IPS DF 4.7 (cell line): ENCODE measurements at regions not wholly inside any gene's neighbourhood (a gene's known extent, or its start where the extent isn't known, plus 50 kb on each side); places are given as distances from the start of the nearest gene placed in this dataset.

ENCODE experiments used
- DNase-seq: peaks from one replicate; pipeline ENCODE4 v3.0.0-alpha.2; 2013; ENCODE audit warnings: low spot score; ENCODE audit errors: extremely low read depth

- DNase-seq = no peak
Measured at GRCh38 chr6:130761286-130761685, 65.9 kb upstream of the SMLR1 start.

DNA sequence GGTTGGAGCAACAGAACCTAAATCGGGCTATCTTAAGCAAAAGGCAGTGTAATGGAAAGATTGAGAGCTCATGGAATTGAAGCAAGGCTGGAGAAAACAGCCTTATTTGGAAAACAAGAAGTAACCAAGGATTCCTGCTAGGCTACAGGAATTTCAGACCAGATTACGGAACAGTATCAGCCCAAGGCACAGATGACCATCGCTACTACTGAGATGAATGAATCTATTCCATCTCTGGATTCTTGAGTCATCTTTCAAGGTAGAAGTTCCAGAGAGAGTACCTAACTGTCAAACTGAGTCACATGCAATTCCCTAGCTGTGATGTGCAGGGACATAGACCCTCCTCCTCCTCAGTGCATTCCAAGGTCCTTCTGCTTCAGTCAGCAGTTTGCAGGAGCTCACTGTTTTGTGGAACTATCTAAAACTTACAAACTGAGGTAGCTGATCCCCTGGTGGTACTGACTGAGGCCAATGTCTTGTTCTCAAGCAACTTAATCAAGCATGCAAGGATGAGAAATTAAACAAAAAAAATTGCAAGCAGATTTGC lies 62.0 kb upstream of the SMLR1 start:
- DNase-seq = no peak

GRCh38 chr6:130766239-130767144 lies 60.7 kb upstream of the SMLR1 start:
- DNase-seq = no peak

DNA sequence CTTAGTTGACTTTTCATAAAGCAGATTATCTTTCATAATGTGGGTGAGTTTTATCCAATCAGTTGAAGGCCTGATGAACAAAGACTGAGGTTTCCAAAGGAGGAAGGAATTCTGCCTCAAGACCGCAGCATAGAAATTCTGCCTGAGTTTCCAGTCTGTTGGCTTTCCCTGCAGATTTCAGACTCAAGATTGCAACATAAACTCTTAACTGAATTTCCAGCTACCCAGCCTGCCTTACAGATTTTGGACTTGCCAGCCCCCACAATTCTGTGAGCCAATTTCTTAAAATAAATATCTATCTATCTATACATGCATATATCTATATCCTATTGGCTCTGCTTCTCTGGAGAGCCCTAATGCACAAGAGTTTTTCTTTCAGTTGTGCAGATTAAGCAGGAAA lies 57.3 kb upstream of the SMLR1 start:
- DNase-seq = no peak

GRCh38 chr6:130771741-130772140 lies 55.5 kb upstream of the SMLR1 start:
- no peak for DNase-seq

DNA sequence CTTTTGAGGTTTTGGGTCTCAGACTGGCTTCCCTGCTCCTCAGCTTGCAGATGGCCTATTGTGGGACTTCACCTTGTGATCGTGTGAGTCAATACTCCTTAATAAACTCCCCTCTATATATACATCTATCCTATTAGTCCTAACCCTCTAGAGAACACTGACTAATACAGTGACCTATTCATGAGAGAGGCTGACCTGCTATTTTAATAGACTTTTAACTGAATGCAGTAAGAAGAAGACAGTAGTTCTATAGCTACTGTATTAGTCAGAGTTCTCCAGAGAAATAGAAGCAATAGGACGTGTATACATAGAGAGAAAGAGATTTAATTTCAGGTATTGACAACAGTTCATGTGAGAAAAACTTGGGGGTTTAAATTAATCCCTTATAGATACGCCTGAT lies 53.3 kb upstream of the SMLR1 start:
- no peak for DNase-seq

GRCh38 chr6:130775411-130776012 lies 51.7 kb upstream of the SMLR1 start:
- DNase-seq = no peak

GRCh38 chr6:130776287-130776925 lies 50.8 kb upstream of the SMLR1 start:
- DNase-seq = no peak
